Muscle layer of colon (tissue), 2 donors: ENCODE measurements at regions not wholly inside any gene's neighbourhood (a gene's known extent, or its start where the extent isn't known, plus 50 kb on each side); places are given as distances from the start of the nearest gene placed in this dataset.
A peak's percentile ranks its signal among the peaks of the same experiment; 100 is the strongest.

Source experiments
- H3K27ac ChIP-seq: one replicate; pipeline ENCODE4 v1.7.0; 2013; ENCODE audit warnings: low read depth, mild to moderate bottlenecking, low read length, moderate library complexity
- H3K27me3 ChIP-seq, 2 donors: one replicate each; pipeline ENCODE4 v1.7.0; 2013; ENCODE audit warnings: low read length in 2 of 2, mild to moderate bottlenecking in 2 of 2; ENCODE audit not compliant: insufficient read depth in 2 of 2, control insufficient read depth in 1 of 2
- H3K36me3 ChIP-seq: one replicate; pipeline ENCODE4 v1.7.0; 2013; ENCODE audit warnings: mild to moderate bottlenecking, low read length; ENCODE audit not compliant: insufficient read depth
- H3K4me1 ChIP-seq: one replicate; pipeline ENCODE4 v1.7.0; 2013; ENCODE audit warnings: mild to moderate bottlenecking, low read length; ENCODE audit not compliant: insufficient read depth
- H3K4me3 ChIP-seq, 2 donors: one replicate each; pipeline ENCODE4 v1.7.0; 2013; ENCODE audit warnings: low read length in 2 of 2, low read depth in 1 of 2, mild to moderate bottlenecking in 1 of 2, moderate library complexity in 1 of 2
- H3K9ac ChIP-seq: one replicate; pipeline ENCODE4 v1.7.0; 2013; ENCODE audit warnings: low read length
- H3K9me3 ChIP-seq: one replicate; pipeline ENCODE4 v1.7.0; 2013; ENCODE audit warnings: mild to moderate bottlenecking, low read length
- donor health status: abdominal sarcoma.
- donor health status: Adenocarcinoma of cecum.

DNA sequence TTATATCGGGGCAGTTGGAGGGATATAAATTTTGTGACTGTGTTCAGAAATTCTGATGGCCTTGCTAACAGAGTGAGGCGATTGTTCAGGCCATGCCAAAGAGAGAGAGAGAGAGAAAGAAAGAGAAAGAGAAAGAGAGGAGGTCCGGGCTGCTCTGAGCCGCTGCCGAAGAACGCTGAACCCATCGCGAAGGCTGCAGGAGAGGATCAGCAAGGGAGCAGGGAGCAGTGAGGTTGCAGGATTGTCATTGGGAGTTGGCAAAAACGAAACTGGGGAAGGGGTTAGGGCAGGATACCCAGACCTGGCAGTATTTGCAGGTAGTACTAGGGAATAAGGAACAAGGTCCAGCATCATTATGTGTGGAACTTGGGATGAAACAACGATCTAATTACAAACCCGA, 537.1 kb downstream of the INSC start:
- Histone ChIP-seq H3K9ac (no peak overlapping the region), H3K36me3 (no peaks in the 10 kb centered on the region), H3K27me3 (peaks cover 6 to 7% of the 10 kb centered on the region in 2 donors), H3K9me3 (no peaks in the 10 kb centered on the region), H3K4me1 (peaks cover 12% of the 10 kb centered on the region), H3K27ac (no peak overlapping the region), H3K4me3 (peak overlapping the region in 1 of 2 donors; percentile 15)

DNA sequence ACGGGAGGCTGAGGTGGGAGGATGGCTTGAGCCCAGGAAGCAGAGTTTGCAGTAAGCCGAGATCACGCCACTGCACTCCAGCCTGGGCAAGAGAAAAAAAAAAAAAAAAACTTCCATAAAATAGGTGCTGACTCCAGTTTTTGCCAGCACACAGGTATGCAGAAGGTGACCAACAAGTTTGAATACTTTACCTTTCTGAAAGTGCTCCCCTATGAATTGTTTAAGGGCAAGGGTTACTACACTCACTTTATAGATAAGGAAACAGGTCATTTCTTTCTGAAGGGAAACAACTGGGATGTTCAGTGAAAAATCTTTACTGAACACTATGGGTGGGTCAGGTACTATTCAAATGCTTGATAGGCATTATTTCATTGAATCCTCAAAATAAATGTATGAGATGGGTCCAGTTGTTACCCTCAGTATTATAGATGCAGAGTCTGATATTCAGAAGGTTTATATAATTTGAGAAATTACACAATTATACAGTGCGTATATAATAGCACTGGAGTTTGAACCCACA, 538.5 kb downstream of the INSC start:
- H3K27ac ChIP-seq, result no peak overlapping the region
- H3K4me3 ChIP-seq, result no peak overlapping the region
- no peaks in the 10 kb centered on the region for H3K36me3 ChIP-seq
- no peak overlapping the region for H3K9ac ChIP-seq
- H3K27me3 ChIP-seq, result peaks cover 6 to 7% of the 10 kb centered on the region in 2 donors
- H3K4me1 ChIP-seq, result peaks cover 12% of the 10 kb centered on the region
- H3K9me3 ChIP-seq, result no peaks in the 10 kb centered on the region

DNA sequence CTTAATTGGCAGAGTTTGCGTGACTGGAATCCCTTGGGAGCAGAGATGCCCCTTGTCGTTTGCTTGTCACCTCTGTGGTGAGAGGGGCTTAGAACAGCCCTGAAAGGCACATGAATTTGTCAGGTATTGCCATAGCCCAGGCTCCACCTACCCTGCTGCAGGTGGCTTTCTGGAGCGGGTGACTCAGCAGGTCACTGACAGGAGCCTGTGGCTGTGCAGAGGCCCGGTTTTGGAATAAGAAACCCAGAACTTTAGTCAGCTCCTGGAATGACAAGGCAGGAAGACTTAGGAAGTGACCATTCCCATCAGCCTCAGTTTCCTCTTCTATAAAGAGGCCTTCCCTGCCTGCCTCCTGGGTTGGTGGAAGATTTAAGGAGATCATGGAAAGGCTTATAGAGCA, 539.7 kb downstream of the INSC start:
- Histone ChIP-seq H3K4me1 (peaks cover 12% of the 10 kb centered on the region), H3K27ac (no peak overlapping the region), H3K4me3 (no peak overlapping the region), H3K27me3 (peaks cover 6 to 7% of the 10 kb centered on the region in 2 donors), H3K9ac (no peak overlapping the region), H3K9me3 (no peaks in the 10 kb centered on the region), H3K36me3 (no peaks in the 10 kb centered on the region)

DNA sequence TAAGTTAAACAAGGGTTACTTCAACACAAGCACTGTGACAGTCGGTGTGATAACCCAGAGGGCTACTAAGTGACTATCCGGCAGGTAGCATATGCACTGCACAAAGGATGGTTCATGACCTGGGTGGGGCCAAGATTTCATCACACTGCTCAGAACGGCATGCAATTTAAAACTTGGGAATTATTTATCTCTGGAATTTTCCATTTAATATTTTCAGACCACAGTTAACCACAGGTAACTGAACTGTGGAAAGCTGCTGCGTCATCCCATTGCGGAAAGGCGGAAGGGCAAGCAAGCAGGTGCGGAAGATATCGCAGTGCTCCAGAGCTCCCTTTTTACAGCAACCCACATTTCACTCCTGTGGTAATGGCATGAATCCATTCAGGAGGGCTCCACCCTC, 540.8 kb downstream of the INSC start:
- H3K4me3 ChIP-seq, result no peak overlapping the region
- H3K27ac ChIP-seq, result no peak overlapping the region
- no peaks in the 10 kb centered on the region for H3K36me3 ChIP-seq
- peaks cover 6 to 7% of the 10 kb centered on the region in 2 donors for H3K27me3 ChIP-seq
- no peak overlapping the region for H3K9ac ChIP-seq
- peaks cover 6% of the 10 kb centered on the region for H3K4me1 ChIP-seq
- H3K9me3 ChIP-seq, result no peaks in the 10 kb centered on the region

DNA sequence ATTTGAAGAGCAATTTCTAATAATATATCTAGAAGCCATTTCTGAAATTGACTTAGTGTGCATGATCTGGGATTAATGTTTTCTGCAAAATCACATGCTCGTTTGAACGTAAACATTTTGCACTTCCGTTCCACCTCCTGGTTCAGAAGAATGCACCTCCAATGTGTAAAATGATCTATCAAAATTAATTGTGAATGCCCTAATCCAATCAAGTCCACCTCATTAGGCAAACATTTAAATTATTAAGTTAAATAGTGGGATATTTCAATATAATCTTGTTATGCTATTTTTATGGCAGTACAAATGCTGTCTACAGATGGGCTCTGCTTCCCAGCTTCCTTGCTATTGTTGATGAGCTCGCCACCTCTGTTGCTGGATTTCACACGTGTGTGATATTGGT, 542.5 kb downstream of the INSC start:
- Histone ChIP-seq H3K27ac (no peak overlapping the region), H3K9ac (no peak overlapping the region), H3K9me3 (no peaks in the 10 kb centered on the region), H3K4me3 (no peak overlapping the region), H3K36me3 (no peaks in the 10 kb centered on the region), H3K4me1 (no peaks in the 10 kb centered on the region), H3K27me3 (no peaks in the 10 kb centered on the region)

DNA sequence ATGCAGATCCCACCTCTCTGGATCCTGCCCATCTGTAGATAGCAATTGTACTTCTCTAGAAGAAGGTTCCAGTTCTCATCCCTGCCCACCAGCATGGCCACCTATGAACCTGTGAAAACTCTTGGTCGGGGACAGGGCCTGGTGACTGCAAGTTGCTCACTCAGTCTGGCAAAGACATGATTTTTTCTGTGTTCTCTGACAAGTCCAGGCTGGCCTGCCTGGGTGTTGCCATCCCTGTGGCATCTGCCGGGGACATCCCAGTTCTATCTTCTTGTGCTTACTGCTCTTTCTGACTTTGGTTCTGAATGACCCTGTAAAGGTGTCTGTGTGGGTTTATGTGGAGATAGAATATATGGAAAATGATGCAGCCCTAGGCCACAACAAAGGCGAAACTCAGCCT, 545.8 kb downstream of the INSC start:
- Histone ChIP-seq H3K36me3 (no peaks in the 10 kb centered on the region), H3K9ac (no peak overlapping the region), H3K27me3 (no peaks in the 10 kb centered on the region), H3K27ac (no peak overlapping the region), H3K4me3 (no peak overlapping the region), H3K9me3 (no peaks in the 10 kb centered on the region), H3K4me1 (no peaks in the 10 kb centered on the region)

DNA sequence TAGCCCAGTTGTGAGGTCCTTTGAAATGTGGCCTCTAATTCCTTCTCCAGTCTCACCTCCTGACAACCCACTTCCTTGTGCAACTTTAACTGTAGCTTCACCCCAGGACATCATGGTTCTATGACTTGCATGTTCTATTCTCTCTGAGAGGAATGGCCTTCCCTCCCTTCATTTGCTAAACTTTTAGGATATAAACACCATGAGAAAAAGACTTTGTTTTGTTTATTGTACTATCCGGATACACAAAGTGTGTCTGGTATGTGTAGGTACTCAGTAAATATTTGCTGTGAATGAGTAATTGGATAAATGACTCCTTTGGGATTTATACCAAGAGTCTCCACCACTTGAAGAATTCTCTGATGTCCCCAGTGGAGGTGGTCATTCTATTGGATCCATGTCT, 547.6 kb downstream of the INSC start:
- Histone ChIP-seq H3K9me3 (no peaks in the 10 kb centered on the region), H3K4me1 (no peaks in the 10 kb centered on the region), H3K27me3 (no peaks in the 10 kb centered on the region), H3K4me3 (no peak overlapping the region), H3K9ac (no peak overlapping the region), H3K36me3 (no peaks in the 10 kb centered on the region), H3K27ac (no peak overlapping the region)

DNA sequence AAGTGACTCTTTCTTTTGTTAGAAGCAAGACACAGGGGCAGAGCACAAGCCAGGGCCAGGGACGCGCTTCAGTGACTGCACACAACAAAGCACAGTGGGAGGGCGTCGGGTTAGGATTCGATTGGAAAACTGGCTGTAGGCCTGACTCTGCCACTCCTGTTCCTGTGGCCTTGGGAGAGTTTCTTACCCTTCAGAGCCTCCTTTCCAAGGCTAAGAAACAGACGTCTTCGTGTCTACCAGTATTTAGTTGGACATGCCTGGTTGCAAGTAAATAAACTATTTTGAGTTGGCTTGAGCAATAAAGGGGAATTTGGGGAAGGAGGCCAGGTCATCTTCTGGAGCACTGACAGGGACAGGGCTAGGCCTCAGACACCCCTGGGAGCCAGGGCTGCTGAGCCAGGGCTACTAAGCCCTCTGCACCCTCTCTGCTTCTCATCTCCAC, 549.1 kb downstream of the INSC start:
- Histone ChIP-seq H3K36me3 (no peaks in the 10 kb centered on the region), H3K27ac (no peak overlapping the region), H3K9me3 (no peaks in the 10 kb centered on the region), H3K4me1 (no peaks in the 10 kb centered on the region), H3K9ac (no peak overlapping the region), H3K4me3 (no peak overlapping the region), H3K27me3 (no peaks in the 10 kb centered on the region)

DNA sequence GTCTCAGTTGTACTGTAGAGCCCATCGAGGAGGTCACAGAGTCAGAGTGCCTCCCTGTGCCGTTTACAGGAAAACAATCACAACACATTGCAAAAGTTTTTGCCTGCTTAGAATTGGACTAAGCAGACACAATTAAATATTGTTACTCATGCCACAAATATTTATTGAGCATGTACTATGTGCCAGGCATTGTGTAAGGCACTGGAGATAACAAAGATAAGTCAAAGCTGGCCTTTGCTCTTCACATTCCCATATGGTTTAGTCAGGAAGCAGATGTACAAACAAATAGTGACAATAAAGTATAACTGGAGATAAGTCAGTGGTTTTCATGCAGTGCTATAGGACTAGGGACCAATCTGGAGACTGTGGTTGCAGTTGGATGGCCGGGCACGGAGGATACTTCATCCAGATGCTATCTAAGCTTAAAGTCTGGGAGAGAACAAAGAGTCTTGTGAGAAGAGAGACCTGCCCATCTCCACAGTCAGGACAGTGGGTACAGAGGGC, 550.7 kb downstream of the INSC start:
- Histone ChIP-seq H3K27ac (no peak overlapping the region), H3K9ac (no peak overlapping the region), H3K9me3 (no peaks in the 10 kb centered on the region), H3K4me1 (no peaks in the 10 kb centered on the region), H3K36me3 (no peaks in the 10 kb centered on the region), H3K4me3 (no peak overlapping the region), H3K27me3 (no peaks in the 10 kb centered on the region)

DNA sequence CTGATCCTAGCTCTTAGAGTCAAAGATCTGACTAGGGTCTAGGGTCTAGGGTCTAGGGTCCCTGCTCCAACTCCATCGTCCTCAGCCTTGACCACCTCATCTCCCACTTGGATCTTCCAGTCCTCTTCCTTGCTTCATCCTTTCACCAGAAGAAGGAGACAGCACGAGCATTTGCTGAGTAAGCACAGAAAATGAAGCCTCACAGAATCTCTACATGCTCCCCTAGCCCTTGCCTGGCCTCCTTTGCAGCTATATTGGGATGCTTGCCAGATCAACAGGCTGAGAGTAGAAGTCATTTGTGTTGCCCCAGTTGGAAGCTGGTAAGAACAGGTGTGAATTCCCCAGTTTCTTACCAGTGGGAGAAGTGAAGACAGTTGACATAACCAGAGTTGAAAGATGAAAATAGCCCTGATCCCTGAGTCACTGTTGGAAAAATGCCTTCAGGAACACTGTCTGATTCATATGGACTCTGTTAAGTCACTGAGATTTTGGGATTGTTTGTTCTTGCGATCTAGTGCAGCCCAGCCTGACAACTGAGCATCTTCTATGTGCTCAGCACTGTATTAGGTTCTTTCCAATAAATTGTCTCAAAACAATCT, 552.5 kb downstream of the INSC start:
- H3K4me1 ChIP-seq, result no peaks in the 10 kb centered on the region
- H3K4me3 ChIP-seq, result no peak overlapping the region
- no peak overlapping the region for H3K27ac ChIP-seq
- H3K9me3 ChIP-seq, result no peaks in the 10 kb centered on the region
- no peaks in the 10 kb centered on the region for H3K36me3 ChIP-seq
- no peak overlapping the region for H3K9ac ChIP-seq
- no peaks in the 10 kb centered on the region for H3K27me3 ChIP-seq

DNA sequence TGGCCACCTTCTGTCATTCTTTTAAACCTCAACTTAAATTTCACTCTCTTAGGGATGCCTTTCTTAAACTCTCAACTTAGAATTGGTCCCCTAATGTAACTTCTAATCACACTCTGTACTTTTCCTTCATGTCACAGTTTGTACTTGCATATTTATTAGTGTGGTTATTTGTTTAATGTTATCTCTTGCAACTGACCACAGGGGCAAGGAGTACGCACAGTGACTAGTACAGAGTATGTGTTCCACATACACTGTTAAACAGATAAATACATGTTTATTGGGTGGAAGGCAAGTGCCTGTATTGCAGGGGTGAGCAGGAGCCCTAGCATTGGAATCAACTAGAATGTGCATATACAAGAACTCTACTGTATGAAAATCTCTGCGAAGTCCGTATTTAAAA, 554.0 kb downstream of the INSC start:
- H3K27ac ChIP-seq, result no peak overlapping the region
- no peaks in the 10 kb centered on the region for H3K9me3 ChIP-seq

DNA sequence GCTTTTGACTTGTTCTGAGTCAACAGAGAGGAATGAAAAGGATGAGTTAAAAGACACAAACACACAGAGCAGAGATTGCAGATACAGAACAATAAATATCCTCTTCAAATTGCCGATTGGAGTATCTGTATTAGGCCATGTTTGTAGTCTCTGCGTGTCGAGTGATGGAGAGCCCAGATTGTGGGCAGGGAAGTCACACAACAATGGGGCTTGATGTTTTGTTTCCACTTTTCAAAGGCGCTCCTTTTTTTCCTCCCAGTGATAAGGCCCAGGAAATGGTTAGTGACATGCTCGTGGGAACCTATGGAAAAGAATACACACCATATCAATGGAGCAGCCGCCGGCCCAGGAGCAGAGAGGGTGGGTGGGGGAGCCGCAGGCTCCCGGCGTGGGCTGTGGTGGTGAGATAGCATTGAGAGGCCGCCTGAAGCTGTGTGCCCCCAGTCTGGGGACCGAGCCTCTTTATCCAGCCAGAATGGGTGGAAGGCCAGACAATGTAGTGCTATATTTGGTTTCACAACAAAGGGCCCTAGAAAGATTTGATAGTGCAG, 555.9 kb downstream of the INSC start:
- no peak overlapping the region for H3K27ac ChIP-seq
- H3K27me3 ChIP-seq, result no peaks in the 10 kb centered on the region
- H3K4me1 ChIP-seq, result no peaks in the 10 kb centered on the region
- H3K36me3 ChIP-seq, result no peaks in the 10 kb centered on the region
- no peak overlapping the region for H3K4me3 ChIP-seq
- no peaks in the 10 kb centered on the region for H3K9me3 ChIP-seq
- no peak overlapping the region for H3K9ac ChIP-seq

More for the DNA sequence above, 554.0 kb downstream of the INSC start:
- no peaks in the 10 kb centered on the region for H3K36me3 ChIP-seq
- no peaks in the 10 kb centered on the region for H3K4me1 ChIP-seq
- H3K4me3 ChIP-seq, result no peak overlapping the region
- no peaks in the 10 kb centered on the region for H3K27me3 ChIP-seq
- no peak overlapping the region for H3K9ac ChIP-seq
